Fibroblast of skin of right quadriceps (primary cell): ENCODE measurements at regions not wholly inside any gene's neighbourhood (a gene's known extent, or its start where the extent isn't known, plus 50 kb on each side); places are given as distances from the start of the nearest gene placed in this dataset.
"Not testable (repeated sequence)": the region's sequence is repeated elsewhere in the genome, so short reads cannot be mapped to it uniquely, and the experiment has no call there.

Experiments
- DNase-seq: peaks from one replicate; pipeline ENCODE4 v3.0.0-alpha.2; 2013

- DNase-seq, result no peak
Observed at GRCh38 chr6:9365378-9365777, 930.0 kb upstream of the SLC35B3 start.

DNA sequence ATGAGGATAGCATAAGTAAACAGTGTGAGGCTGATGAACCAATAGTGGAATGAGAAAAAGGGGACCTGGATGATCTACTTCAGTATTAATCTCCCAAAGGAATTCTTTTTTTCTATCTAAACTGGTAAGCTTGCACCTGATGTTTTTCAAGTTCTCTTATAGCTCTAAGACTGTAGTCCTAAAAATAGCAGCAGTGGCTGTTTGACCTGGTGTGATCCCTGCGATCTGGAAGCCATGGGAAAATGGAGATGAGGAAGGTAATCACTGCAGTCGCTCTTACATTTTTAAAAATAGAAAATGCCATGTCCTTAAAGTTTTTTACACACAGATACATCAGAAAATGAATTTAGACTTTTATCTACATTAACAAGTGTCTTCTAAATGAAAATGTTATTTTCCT lies 926.4 kb upstream of the SLC35B3 start:
- no peak for DNase-seq

DNA sequence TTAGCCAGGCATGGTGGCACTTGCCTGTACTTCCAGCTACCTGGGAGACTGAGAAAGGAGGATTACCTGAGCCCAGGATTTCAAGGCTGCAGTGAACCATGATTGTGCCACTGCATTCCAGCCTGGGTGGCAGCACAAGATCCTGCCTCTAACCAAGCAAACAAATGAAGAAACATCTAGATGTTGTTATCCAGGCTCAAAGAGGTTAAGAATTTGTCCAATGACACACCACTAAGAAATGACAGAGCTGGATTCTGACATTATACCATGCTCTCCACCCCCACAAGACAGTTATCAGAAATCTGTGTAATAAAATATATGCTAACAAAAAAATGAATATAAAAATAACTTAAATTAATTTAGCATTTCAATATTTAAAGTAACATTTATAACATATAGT lies 925.5 kb upstream of the SLC35B3 start:
- DNase-seq, result no peak

DNA sequence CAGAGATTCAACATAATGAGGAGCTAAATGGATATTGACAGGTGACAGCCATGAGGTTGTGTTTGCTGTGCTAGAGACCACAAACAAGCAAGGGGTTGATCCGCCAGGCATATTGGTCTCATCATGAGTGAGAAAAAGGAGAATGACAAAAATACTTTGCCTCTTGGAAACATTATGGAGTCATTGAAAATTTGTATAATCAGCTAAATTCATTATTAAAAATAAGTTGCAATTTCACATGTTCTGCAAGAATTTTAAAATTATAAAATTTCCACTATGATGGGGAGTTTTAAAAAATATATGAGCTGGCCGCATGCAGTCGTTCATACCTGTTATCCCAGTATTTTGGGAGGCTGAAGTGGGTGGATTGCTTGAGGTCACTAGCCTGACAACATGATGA lies 912.3 kb upstream of the SLC35B3 start:
- DNase-seq, result no peak

DNA sequence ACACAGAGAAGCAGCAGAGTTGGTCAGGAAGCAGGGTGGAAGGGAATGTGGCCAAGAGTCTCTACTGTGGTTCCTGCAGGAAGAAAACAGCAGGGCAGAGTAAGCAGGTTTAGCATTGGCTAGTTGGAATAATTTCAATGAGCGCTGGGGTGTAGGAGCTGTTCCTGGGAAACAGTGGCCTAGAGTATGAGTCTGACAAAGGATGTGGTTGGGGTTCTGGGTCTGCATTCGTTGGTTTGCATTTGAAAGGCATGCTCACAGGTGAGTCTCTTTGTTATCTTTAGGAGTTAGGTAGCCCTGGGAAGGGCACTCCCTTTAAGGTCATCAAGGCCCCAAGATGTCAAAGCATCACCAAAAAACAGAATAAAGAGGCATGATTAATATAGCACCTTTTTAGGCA lies 911.6 kb upstream of the SLC35B3 start:
- DNase-seq, result no peak

GRCh38 chr6:9335431-9335830 lies 900.1 kb upstream of the SLC35B3 start:
- DNase-seq, result no peak

DNA sequence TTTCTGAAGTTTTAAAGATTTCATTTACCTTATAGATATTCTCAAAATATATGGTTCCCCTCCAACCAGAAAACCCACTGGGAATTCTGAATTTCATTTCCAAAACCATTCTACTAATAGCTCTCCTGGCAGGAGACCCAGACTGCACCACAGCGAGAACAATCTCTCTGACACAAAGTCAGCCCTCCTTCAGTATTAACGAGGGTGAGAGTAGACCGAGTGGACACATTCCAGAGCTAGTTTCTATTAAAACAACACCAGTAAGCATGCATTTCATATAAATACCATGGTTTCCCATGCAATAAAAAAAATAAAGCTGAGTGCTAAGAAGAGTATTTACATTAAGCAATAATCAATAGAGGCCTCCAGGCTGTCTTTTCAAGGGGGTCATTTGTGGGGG lies 899.6 kb upstream of the SLC35B3 start:
- no peak for DNase-seq

- DNase-seq, result no peak
Observed at GRCh38 chr6:9332241-9332780, 897.0 kb upstream of the SLC35B3 start.

- DNase-seq, result no peak
Observed at GRCh38 chr6:9316831-9317230, 881.5 kb upstream of the SLC35B3 start.

DNA sequence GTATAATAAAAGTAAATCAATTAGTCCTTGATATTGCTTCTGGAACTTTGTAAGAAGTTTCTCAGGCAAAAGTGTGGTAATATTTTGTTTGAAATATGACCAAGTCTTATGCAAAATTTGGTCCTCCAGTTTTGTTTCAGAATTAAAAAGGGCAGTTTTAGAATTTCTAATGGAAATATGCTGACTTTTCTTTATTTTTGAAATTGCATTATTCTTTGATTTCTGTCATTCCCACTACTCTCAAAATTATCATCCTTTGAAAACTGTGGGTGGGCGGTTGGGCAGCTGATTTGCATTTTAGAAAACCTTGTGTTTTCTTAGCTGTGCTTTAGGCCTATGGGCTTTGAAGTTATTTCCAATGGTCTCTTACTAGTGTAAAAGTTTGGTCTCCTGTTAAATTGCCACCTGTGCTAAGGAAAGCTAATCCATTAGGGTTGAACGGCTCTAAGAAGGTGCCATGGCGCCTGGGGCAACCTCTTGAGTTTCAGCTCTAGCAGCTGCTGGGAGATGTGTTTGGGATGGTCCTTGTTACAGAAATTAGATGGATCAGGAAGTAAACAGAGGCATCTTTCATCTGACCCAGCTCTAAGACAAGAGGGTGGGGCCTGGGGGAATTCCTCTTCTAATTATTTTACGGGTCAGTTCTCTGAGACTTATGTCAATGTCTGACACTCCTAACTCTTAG lies 880.8 kb upstream of the SLC35B3 start:
- DNase-seq, result no peak

- DNase-seq, result no peak
Observed at GRCh38 chr6:9308284-9308683, 872.9 kb upstream of the SLC35B3 start.

DNA sequence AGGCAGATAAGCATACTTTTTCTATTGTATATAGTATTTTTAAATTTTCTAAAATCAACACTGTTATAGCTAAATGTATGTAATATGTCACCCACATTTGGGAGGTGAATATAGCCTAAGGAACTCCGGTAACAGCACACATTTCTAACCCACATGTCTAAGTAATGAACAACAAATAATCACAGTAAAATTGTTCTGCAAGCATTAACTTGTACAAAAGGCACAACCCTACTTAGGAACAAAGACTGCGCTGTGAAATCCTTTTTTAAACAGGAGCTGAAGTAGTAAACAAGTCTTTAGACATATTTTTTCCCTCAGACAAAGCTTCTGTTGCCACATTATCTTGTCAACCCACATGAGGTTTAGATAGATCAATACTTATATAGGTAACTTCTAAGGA lies 872.4 kb upstream of the SLC35B3 start:
- DNase-seq, result no peak

- no peak for DNase-seq
Observed at GRCh38 chr6:9307187-9307586, 871.8 kb upstream of the SLC35B3 start.

DNA sequence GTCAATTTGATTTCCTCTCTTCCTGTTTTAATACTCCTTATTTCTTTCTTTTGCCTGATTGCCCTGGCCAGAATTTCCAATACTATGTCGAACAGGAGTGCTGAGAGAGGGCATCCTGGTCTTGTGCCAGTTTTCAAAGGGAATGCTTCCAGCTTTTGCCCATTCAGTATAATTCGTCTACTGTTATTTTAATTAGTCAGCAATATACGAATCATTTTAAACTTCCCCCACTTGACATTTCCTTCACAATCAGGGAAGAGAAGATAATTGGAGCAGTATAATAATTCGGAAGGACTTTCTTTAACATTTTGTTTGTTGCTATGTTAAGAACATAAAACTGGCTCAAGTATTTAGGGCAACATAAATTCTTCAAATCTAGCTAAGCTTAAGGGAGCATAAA lies 860.3 kb upstream of the SLC35B3 start:
- no peak for DNase-seq

- no peak for DNase-seq
Observed at GRCh38 chr6:9292975-9293374, 857.6 kb upstream of the SLC35B3 start.

DNA sequence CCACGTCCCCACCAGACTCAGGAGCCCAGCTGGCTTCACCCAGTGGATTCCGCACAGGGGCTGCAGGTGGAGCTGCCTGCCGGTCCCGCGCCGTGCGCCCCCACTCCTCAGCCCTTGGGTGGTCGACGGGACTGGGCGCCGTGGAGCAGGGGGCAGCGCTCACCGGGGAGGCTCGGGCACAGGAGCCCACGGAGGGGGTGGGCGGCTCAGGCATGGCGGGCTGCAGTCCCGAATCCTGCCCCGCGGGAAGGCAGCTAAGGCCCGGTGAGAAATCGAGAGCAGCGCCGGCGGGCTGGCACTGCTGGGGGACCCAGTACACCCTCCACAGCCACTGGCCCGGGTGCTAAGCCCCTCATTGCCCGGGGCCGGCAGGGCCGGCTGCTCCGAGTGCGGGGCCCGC lies 855.0 kb upstream of the SLC35B3 start:
- not testable (repeated sequence) for DNase-seq

- no peak for DNase-seq
Observed at GRCh38 chr6:9272671-9273070, 837.3 kb upstream of the SLC35B3 start.

DNA sequence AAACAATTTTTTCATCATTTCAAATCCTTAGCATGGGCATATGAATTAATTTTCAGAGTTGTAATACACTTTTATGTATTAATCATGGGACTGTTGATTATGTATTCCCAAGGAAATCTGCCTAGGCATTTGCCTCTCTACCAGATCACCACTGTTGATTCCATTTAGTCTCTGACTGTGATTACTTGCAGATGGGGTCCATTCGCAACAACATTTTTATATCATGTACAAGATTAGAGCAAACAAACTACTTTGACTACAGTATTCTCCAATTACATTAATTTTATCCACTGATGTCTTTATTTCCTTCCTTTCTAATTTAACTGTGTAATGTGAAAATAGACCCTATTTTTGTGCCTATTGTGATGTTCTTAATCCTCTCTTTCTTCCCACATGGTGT lies 831.4 kb upstream of the SLC35B3 start:
- DNase-seq, result no peak

GRCh38 chr6:9257215-9257614 lies 821.9 kb upstream of the SLC35B3 start:
- DNase-seq, result no peak

DNA sequence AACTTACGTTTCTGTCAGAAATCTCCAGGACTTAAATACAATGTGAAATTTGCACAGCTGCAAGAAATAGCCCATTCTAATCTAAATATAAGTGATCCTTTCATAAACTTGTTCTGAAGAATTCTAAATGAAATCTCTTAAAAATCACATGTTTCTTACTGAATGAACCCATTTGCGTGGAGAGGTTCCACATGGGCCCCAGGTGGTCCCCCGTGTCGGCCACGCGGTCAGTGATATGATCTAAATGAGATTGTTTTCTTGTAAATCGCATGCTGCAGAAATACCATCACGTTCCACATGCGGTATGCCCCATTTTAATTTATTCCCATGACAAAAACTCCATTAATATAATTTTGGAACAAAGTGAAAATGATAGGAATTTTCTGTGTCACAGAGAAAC lies 818.9 kb upstream of the SLC35B3 start:
- no peak for DNase-seq

GRCh38 chr6:9252799-9253198 lies 817.5 kb upstream of the SLC35B3 start:
- no peak for DNase-seq

DNA sequence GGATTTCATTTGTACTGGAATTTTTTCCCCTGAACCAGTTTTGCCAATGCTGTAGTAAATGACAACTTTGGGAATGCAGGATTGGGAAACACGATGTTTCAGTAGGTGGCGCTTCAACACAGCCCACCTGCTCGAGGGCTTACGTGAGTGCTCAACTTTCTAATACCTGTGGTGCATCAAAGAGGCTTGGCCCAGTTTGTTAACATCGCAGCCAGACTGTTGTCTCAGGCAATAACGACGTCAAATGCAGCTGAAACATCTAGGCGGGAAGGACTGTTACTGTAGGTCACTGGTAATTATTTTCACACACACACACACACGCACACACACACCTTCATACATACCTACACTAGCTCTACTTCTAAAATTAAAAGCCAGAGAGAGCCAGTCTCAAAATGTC lies 815.5 kb upstream of the SLC35B3 start:
- DNase-seq, result peak; percentile 42

DNA sequence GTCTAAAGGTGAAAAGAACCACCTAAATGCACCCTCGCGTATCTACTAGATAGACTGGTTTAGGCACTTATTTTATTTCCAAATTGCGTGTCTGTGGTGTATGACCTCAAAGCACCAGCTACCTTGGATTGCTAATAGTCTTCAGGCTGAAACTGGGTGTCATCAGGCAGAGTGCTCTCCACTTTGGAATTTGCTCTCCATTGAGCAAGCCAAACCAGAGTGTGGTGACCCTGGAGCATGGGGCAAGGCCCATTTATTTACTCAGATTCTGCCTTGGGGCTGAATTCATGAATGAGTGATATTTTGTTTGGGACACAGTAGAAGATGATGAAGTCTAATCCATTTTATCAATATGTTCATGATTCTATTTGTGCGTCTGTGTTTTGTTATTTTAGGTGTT lies 812.8 kb upstream of the SLC35B3 start:
- no peak for DNase-seq

GRCh38 chr6:9240861-9241260 lies 805.5 kb upstream of the SLC35B3 start:
- no peak for DNase-seq

DNA sequence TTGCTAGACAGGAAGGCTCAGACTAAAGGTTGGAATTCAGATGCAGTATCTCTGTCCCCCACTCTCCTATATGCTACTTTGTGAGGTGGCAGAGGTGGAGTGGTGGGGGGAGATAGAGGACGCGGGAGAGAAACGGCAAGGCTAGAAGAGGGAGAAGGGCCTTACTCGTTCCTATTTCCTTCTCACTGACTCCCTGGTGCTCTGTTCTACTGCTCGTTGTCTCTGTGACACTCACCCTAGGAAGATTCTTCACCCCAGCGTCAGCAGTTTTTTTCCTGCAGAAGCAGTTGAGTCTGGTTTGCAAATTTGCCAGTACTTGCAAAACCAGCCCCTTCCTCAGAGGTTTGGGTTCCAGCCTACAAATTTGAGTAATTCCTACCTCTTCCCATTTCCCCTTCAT lies 801.1 kb upstream of the SLC35B3 start:
- no peak for DNase-seq
